Progenitor cell of endocrine pancreas (in vitro differentiated cells): ENCODE measurements at regions not wholly inside any gene's neighbourhood (a gene's known extent, or its start where the extent isn't known, plus 50 kb on each side); places are given as distances from the start of the nearest gene placed in this dataset.

Experiments used
- DNase-seq: peaks from one replicate; pipeline ENCODE4 v3.0.0; 2021; ENCODE audit warnings: low spot score; ENCODE audit not compliant: unreplicated experiment
- H3K27ac Mint-ChIP-seq: 2 replicates; pipeline ENCODE4 v1.8.0; 2021; ENCODE audit warnings: mild to moderate bottlenecking, moderate library complexity, mixed read lengths
- H3K27me3 Mint-ChIP-seq: 2 replicates; pipeline ENCODE4 v1.8.0; 2021; ENCODE audit warnings: mixed read lengths
- H3K36me3 Mint-ChIP-seq: 2 replicates; pipeline ENCODE4 v1.8.0; 2022; ENCODE audit warnings: mixed read lengths; ENCODE audit not compliant: insufficient read depth
- H3K4me1 Mint-ChIP-seq: 2 replicates; pipeline ENCODE4 v1.8.0; 2021; ENCODE audit warnings: low read depth, mixed read lengths
- H3K4me3 Mint-ChIP-seq: 2 replicates; pipeline ENCODE4 v1.8.0; 2021; ENCODE audit warnings: low read depth, mild to moderate bottlenecking, moderate library complexity, mixed read lengths
- H3K9me3 Mint-ChIP-seq: 2 replicates; pipeline ENCODE4 v1.8.0; 2021; ENCODE audit warnings: low read depth, mixed read lengths
- CTCF ChIP-seq: fragments of 200-600 bp; sonication (generic); IDR thresholded peaks from one replicate; pipeline ENCODE4 v1.5.0; 2021; ENCODE audit warnings: antibody characterized with exemption, mild to moderate bottlenecking; ENCODE audit not compliant: unreplicated experiment

DNA sequence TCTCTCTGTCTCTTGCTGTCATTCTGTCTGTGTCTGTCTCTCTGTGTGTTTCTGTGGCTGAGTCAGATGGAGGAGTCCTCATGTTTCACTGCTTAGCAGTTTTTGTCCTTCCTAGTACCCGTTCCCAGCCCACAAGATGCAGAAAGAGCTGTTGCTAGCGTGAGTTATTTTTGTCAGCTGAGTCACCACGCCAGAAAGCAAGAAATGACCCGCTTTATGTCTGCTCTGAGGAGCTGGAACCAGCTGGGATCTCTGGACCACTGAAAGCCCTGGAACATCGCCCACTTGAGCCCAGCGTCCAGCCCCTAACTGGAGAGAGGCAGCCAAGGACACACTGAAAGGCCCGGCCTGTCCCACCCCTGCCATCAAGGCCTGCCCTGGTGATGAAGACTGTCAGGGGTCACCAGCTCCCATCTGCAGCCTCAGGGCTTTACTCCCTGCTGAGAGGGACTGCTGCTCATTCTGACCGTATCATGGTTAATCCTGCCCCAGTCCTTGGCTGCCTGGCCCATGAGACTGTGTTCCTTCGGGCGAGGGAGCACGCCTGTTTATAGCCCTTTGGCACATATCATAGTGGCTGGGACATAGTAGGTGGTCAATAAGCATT, 101.7 kb upstream of the TPM1 start:
- TF ChIP-seq CTCF = no peak
- peaks cover 8% of the 10 kb centered on the region for H3K4me1 Mint-ChIP-seq
- H3K9me3 Mint-ChIP-seq = no peaks in the 10 kb centered on the region
- no peaks in the 10 kb centered on the region for H3K36me3 Mint-ChIP-seq
- H3K27me3 Mint-ChIP-seq = peaks cover 31% of the 10 kb centered on the region
- no peak for DNase-seq
- no peak overlapping the region for H3K27ac Mint-ChIP-seq
- no peak overlapping the region for H3K4me3 Mint-ChIP-seq

GRCh38 chr15:62941699-62942098, 100.8 kb upstream of the TPM1 start:
- no peak for TF ChIP-seq CTCF
- Mint-ChIP-seq H3K27ac (no peak overlapping the region), H3K4me1 (peaks cover 6% of the 10 kb centered on the region), H3K36me3 (no peaks in the 10 kb centered on the region), H3K27me3 (peaks cover 36% of the 10 kb centered on the region), H3K4me3 (no peak overlapping the region), H3K9me3 (no peaks in the 10 kb centered on the region)
- no peak for DNase-seq

DNA sequence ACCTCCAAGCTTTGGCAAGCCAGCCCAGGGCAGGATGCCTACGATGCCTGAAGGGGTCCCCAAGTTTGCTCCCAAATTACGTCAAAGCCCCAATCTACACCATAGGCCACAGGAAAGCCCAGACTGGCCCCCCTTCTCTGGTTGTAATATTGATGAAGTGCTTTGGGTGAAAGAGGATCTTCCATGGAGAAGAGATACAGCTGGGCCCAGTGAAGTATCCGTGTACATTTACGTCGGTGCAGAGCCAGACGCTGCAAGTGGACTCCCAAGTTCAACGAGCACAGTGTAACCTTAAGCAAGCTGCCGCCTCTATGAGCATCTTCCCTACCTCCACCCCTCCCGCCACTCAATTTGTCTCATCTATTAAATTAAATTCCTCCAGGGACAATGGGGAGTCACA, 100.1 kb upstream of the TPM1 start:
- no peak overlapping the region for H3K4me3 Mint-ChIP-seq
- H3K27me3 Mint-ChIP-seq = peaks cover 40% of the 10 kb centered on the region
- TF ChIP-seq CTCF = no peak
- DNase-seq = no peak
- no peaks in the 10 kb centered on the region for H3K36me3 Mint-ChIP-seq
- H3K27ac Mint-ChIP-seq = no peak overlapping the region
- no peaks in the 10 kb centered on the region for H3K9me3 Mint-ChIP-seq
- peaks cover 6% of the 10 kb centered on the region for H3K4me1 Mint-ChIP-seq

DNA sequence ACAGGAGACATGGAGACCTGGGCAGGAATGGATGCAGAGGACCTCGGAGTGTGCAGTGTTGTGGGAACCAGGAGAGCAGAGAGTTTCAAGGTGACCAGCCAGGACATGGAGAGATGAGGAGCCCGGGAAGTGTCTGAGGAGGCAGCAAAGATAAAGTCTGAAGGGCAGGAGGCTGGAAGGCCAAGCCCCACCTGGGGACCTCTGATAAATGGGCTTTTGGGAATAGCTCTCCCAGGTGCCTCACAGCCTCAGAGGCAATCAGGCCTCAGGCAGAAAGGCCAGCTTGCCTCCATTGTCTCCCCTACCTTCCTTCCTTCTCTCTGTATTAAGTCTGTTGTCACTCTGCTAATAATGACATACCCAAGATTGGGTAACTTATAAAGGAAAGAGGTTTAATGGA, 97.5 kb upstream of the TPM1 start:
- no peak overlapping the region for H3K4me3 Mint-ChIP-seq
- no peaks in the 10 kb centered on the region for H3K9me3 Mint-ChIP-seq
- no peak overlapping the region for H3K27ac Mint-ChIP-seq
- H3K4me1 Mint-ChIP-seq = peaks cover 1% of the 10 kb centered on the region
- no peak for DNase-seq
- no peak for TF ChIP-seq CTCF
- no peaks in the 10 kb centered on the region for H3K36me3 Mint-ChIP-seq
- H3K27me3 Mint-ChIP-seq = peaks cover 50% of the 10 kb centered on the region

GRCh38 chr15:62945760-62946159, 96.8 kb upstream of the TPM1 start:
- Mint-ChIP-seq H3K27me3 (peaks cover 50% of the 10 kb centered on the region), H3K36me3 (no peaks in the 10 kb centered on the region), H3K27ac (no peak overlapping the region), H3K4me1 (no peaks in the 10 kb centered on the region), H3K9me3 (no peaks in the 10 kb centered on the region), H3K4me3 (no peak overlapping the region)
- TF ChIP-seq CTCF = no peak
- DNase-seq = no peak
